ENCODE measurements at regions not wholly inside any gene's neighbourhood (a gene's known extent, or its start where the extent isn't known, plus 50 kb on each side); places are given as distances from the start of the nearest gene placed in this dataset. TPM values are rescaled to one million over a fixed set of nuclear protein-coding genes. Genes with fewer than 3 reads are reported as not detected.

Small RNAs in the stretch of these regions (small RNA-seq; reads per million reads assigned to genes)
- not detected for gene RN7SL727P (ENCODE audit: insufficient read depth, insufficient read length, low read depth, low replicate concordance)

All from endothelial cell of umbilical vein (primary cell).